Hepatocyte (in vitro differentiated cells): ENCODE measurements at regions not wholly inside any gene's neighbourhood (a gene's known extent, or its start where the extent isn't known, plus 50 kb on each side); places are given as distances from the start of the nearest gene placed in this dataset.

Source experiments
- CTCF ChIP-seq: fragments of 200-600 bp; sonication (generic); IDR thresholded peaks from 2 replicates; pipeline ENCODE4 v1.5.1; 2016; ENCODE audit warnings: antibody characterized with exemption, mild to moderate bottlenecking; ENCODE audit not compliant: poor library complexity
- EZH2 ChIP-seq: fragments of 200-600 bp; sonication (generic); IDR thresholded peaks from 2 replicates; pipeline ENCODE4 v1.6.1; 2016; ENCODE audit warnings: antibody characterized with exemption, mild to moderate bottlenecking, borderline replicate concordance

DNA sequence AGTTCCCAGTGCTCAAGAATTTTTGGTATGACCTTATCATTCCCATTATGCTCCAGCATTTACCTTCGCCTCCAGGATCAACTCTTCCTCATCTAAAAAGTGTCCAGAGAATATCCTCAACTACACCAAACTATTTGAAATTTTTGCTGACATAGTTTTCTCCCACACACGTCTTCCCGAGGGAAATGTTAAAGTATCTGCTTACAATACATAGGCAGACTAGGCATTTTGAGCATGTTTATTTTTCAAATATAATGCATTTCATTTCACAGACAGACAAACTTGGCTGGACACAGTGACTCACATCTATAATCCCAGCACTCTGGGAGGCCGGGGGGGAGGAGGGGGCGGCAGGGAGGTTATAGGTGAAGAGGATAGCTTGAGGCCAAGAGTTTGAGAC is 177.1 kb upstream of the TRIM24 start:
- TF ChIP-seq EZH2: no peak
- TF ChIP-seq CTCF: no peak
